GM21723 (cell line): ENCODE measurements at regions not wholly inside any gene's neighbourhood (a gene's known extent, or its start where the extent isn't known, plus 50 kb on each side); places are given as distances from the start of the nearest gene placed in this dataset.

Source experiments
- ATAC-seq: cut with Tn5 transposase; IDR thresholded peaks from one replicate; pipeline ENCODE4 v1.9.1; 2021; ENCODE audit warnings: mild to moderate bottlenecking, moderate library complexity; ENCODE audit not compliant: unreplicated experiment

- ATAC-seq = no peak
These were observed 337.6 kb upstream of the B3GALT2 start for GRCh38 chr1:193524021-193524420.

- no peak for ATAC-seq
These were observed 334.1 kb upstream of the B3GALT2 start for GRCh38 chr1:193520472-193520871.

GRCh38 chr1:193519922-193520321 lies 333.5 kb upstream of the B3GALT2 start:
- no peak for ATAC-seq

- no peak for ATAC-seq
These were observed 330.5 kb upstream of the B3GALT2 start for GRCh38 chr1:193516755-193517388.

DNA sequence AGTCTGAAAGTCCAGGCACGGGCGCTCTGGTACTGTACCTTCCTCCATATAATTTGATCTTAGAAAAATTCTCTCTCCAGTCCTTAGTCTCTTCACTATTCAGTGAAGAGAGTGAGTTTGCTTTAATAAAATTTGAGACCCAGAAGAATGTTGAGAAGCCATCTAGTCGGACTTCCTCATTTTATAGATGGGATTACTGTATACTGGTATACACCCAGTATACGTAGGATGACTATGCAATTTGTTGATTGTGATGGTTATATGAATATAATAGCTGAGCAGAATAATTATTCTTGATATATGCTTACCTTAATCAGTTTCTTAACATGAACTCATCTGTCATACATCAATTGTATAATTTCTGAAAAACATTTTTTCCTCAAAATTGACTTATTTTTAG lies 328.0 kb upstream of the B3GALT2 start:
- no peak for ATAC-seq

GRCh38 chr1:193513032-193513431 lies 326.6 kb upstream of the B3GALT2 start:
- ATAC-seq = no peak

GRCh38 chr1:193504920-193505319 lies 318.5 kb upstream of the B3GALT2 start:
- no peak for ATAC-seq

DNA sequence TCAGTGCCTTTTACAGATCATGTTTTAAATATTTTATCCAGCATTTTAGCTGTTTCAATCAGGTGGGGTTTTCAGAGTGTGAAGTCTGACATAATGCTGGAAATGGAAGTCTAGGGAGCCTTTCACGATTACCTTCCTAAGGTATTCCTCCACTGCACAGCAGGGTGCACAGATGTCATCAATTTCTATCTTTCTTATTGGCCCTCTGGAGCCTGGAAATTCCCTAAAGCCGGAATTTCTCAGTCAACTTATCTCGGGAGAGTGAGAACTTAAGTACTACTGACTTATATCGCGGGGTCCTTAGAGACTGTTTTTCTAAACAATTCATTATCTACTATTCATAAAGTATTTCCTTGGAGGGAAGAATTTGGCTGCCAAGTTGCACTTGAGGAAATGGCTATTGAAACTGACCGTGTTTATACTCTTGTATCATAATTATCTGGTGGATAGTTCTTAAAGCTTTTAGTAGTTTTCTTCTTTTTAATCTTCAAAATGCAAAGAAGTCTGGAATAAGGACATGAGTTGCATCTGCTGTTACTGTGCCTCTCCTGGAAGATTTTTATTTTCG lies 311.8 kb upstream of the B3GALT2 start:
- ATAC-seq = no peak

- no peak for ATAC-seq
These were observed 308.0 kb upstream of the B3GALT2 start for GRCh38 chr1:193494368-193494767.

DNA sequence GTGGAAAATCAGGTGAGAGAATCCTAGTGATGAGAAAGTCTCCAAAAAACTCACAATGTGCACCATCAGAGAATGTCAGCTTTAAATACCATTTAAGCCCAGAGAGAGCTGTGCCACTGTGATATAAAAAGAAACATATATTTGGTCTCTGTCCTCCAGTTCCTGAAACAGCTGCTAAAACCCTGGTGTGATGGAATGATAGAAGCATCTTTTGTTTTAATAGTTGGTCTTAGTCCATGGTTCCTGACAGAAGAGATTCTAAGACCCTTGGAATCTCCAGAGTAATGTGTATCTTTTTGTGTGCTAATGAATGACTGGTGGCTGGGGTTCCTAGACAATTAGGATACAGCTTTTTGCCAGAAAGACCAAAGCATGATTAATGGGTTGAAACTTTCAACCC lies 302.8 kb upstream of the B3GALT2 start:
- no peak for ATAC-seq

DNA sequence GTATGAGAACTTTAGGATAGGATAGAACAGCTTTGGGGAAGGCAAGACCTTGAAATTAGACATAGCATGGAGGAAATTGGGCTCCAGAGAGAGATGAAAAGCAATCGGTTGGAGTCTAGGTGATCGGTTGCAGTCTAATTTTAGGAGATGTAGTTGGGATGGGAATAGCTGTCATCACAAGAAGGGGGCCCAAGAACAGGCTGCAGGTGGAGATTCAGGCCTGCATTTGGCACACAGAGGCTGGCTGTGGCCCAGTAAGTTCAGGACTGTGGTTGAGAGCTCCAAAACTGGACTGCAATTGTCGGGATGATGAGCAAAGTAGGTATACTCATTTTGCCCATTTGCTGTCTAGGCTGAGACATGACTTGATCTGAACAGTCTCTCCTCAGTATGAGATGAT lies 301.3 kb upstream of the B3GALT2 start:
- no peak for ATAC-seq

DNA sequence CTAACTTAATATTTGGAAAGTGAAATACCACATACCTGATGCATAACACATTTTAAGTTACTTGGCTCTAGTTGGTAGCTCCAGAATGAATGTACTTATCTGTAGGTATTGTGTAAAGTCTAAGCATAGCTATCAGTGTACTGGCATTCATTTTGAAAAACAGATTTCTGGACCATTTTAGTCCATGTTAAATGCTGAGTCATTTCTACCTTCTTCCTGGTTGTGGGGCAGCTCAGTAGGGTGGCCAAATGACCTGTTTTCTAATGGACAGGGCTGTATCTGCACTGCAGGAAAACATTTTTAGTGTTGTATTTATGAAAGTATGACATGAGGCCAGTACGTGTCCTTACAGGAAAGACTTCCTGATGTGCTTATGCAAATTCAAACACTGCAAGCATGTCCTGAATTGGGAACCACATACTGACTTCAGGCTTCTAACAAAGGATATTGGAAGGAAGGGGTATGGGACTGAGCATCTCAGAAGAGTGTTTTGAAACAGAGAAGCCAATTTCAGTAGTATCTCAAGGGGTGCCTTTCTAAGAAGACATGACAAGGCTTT lies 300.3 kb upstream of the B3GALT2 start:
- peak; percentile 53 for ATAC-seq

DNA sequence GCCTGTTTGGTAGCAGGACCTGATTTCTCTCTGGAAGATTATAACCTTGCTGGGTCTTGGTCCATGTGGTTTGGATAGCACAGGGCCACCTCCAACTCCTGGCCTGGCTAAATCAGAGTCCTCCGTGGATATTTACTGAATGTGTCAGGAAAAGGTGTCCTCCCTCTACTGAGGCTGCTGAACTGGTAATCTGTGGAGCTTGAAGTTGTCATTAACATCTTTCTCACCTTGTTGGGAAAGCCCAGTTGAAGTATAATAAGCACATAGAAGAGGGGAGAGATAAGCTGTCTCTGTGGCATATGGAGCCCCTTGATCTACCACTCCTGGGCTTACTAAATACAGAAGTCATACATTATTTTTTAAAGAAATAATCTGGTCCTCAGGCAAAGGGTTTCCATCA lies 294.3 kb upstream of the B3GALT2 start:
- ATAC-seq = no peak

- peak; percentile 98 for ATAC-seq
These were observed 292.8 kb upstream of the B3GALT2 start for GRCh38 chr1:193479187-193479586.

- ATAC-seq = no peak
These were observed 290.3 kb upstream of the B3GALT2 start for GRCh38 chr1:193476748-193477147.

DNA sequence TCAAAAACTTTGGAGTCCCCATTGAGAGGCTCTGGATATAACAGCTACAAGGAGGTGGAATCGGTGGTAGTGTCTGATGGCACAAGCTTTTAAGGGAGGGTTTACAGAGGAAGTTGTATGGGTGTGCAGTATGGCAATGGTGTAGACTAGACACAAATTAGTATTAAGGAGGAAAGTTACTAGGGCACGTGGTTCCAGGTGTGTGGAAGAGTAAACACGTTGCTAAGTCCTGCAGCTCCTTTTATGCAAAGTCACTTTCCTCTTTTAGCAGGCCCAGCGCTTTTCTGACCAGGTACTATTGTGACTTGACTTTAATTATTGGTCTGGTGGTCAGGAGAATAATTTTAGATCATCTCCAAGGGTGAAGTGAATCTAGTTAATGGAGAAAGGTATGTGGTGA lies 287.5 kb upstream of the B3GALT2 start:
- no peak for ATAC-seq

- ATAC-seq = no peak
These were observed 286.5 kb upstream of the B3GALT2 start for GRCh38 chr1:193472838-193473398.

GRCh38 chr1:193472430-193472829 lies 286.0 kb upstream of the B3GALT2 start:
- ATAC-seq = no peak

GRCh38 chr1:193471981-193472380 lies 285.6 kb upstream of the B3GALT2 start:
- no peak for ATAC-seq

GRCh38 chr1:193463326-193463932 lies 277.0 kb upstream of the B3GALT2 start:
- no peak for ATAC-seq

DNA sequence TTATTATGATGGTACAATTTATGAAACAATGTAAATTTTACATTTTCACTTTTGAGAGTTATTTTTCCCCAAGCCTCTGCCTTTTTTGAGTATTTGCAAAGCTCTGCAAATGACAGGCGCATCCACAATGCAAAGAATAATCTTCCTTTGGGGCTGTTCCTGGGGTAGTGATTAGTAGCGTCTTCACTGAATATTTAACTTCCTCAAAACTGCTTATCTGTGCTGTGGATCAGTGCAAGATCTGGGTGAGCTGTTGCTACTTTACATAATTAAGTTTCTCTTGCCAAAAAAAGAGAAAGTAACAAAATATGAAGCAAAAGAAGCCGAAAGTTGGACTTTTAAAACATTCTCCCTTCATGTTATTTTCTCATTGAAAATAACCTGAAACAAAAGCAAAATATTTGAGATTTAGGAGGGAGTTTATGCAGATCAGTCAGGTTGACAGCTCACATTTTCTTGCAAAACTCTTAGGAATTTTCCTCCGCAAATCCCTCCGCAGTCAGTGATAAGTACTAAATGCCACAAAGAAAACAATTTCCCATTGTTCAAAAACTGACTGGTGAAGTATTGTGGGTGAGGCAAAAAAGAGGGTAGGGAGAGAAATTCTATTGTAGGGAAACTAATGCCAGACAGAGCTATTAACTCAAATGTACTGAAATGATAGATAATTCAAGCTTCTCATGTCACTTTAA lies 276.4 kb upstream of the B3GALT2 start:
- no peak for ATAC-seq
